ENCODE measurements at regions not wholly inside any gene's neighbourhood (a gene's known extent, or its start where the extent isn't known, plus 50 kb on each side); places are given as distances from the start of the nearest gene placed in this dataset.

GRCh38 chr10:14382531-14382930, 51.8 kb upstream of the FRMD4A start:
- peak overlapping the region; percentile 1; the same call in 1 of the 2 replicates for H4K91ac ChIP-seq (ENCODE audit: insufficient read depth, low read depth, low read length)
- no peaks in the 10 kb centered on the region for H3K79me1 ChIP-seq (ENCODE audit: low read depth in 1 of 2, low read length in 2 of 2)
- peaks cover 14% of the 10 kb centered on the region; the same call in 1 of the 2 replicates for H3K4me1 ChIP-seq (ENCODE audit: control insufficient read depth, insufficient read depth, low read length)
- BruUV-seq (replicated peaks): no TSS peak
- H3K9me3 ChIP-seq (ENCODE audit: control insufficient read depth, insufficient read depth, low read length): no peaks in the 10 kb centered on the region
- peak overlapping the region; percentile 38 for H2BK120ac ChIP-seq (ENCODE audit: low read depth, low read length)
- H3K4me3 ChIP-seq (ENCODE audit: insufficient read depth, low read depth, low read length): no peak overlapping the region
- H3K27ac ChIP-seq (ENCODE audit: insufficient read depth, low read length): no peak overlapping the region
- ChIA-PET POLR2A (ENCODE audit: unreplicated experiment) (no interaction called here), CTCF (interaction anchor here (0.6 to 1.3 kb wide), 2 partner anchors 14 to 80 kb away, joined by 3 read pairs; no protein-coding TSS in a partner anchor)
- H2BK5ac ChIP-seq (ENCODE audit: low read depth, low read length, poor library complexity, severe bottlenecking): peak overlapping the region; percentile 8
- peaks cover 1% of the 10 kb centered on the region; the same call in 1 of the 2 replicates for H3K27me3 ChIP-seq (ENCODE audit: control insufficient read depth, insufficient read depth, low read length)
- H4K5ac ChIP-seq (ENCODE audit: low read depth, low read length): peak overlapping the region; percentile 8; the same call in 1 of the 2 replicates
- in situ Hi-C loops (cut with MboI; ENCODE audit: low sequenced_read_pairs) (no loop called here), dilution Hi-C loops (cut with HindIII; ENCODE audit: low sequenced_read_pairs, unreplicated experiment) (no loop called here), intact Hi-C loops (cut with micrococcal nuclease) (no loop called here)
- peak overlapping the region in 1 of 2 experiments; percentile 20; a peak in 1 of 4 replicates for H4K8ac ChIP-seq (ENCODE audit: low read depth in 2 of 2, low read length in 2 of 2)
- no peak for TF ChIP-seq MAFK (IDR thresholded peaks at IDR 0.05; ENCODE audit: low read depth, low read length)
- TF ChIP-seq POLR2A (IDR thresholded peaks at IDR 0.05; ENCODE audit: low read depth, low read length): no peak
- TF ChIP-seq ELK1 (IDR thresholded peaks at IDR 0.05; ENCODE audit: borderline replicate concordance, low read depth, low read length): no peak
- TF ChIP-seq CEBPB (IDR thresholded peaks at IDR 0.05; ENCODE audit: low read depth, low read length): no peak
- no peak for TF ChIP-seq CTCF (conservative IDR thresholded peaks at IDR 0.05; ENCODE audit: low read depth, low read length)
- TF ChIP-seq CHD1 (IDR thresholded peaks at IDR 0.05; ENCODE audit: low read depth, low read length): no peak
- no peak for TF ChIP-seq FOS (IDR thresholded peaks at IDR 0.05; ENCODE audit: low read depth, low read length)
- TF ChIP-seq MXI1 (IDR thresholded peaks at IDR 0.05; ENCODE audit: borderline replicate concordance, low read depth, low read length): no peak
- TF ChIP-seq USF2 (IDR thresholded peaks at IDR 0.05; ENCODE audit: low read depth, low read length): no peak
- TF ChIP-seq BHLHE40 (IDR thresholded peaks at IDR 0.05; ENCODE audit: low read depth, low read length): no peak
- no peak for TF ChIP-seq NFE2L2 (IDR thresholded peaks at IDR 0.05; ENCODE audit: low read depth, low read length)
- no peak for TF ChIP-seq RFX5 (IDR thresholded peaks at IDR 0.05; ENCODE audit: low read depth, low read length)
- H3K56ac ChIP-seq (ENCODE audit: extremely low read depth, insufficient read depth, low read length): no peak overlapping the region
- no peaks in the 10 kb centered on the region for H3K36me3 ChIP-seq (ENCODE audit: control insufficient read depth, insufficient read depth, low read length)
- H2BK20ac ChIP-seq (ENCODE audit: low read depth, low read length): peak overlapping the region; percentile 3; the same call in 1 of the 2 replicates
- peak overlapping the region; percentile 14; the same call in 1 of the 2 replicates for H3K18ac ChIP-seq (ENCODE audit: low read depth, low read length)
- no peak overlapping the region for H3K9ac ChIP-seq (ENCODE audit: low read depth, low read length)
- H3K4ac ChIP-seq (ENCODE audit: low read depth, low read length): peak overlapping the region; percentile 1; the same call in 1 of the 2 replicates
- no peak overlapping the region for H2AFZ ChIP-seq (replicated peaks; ENCODE audit: low read length, poor library complexity)
- ATAC-seq (ENCODE audit: low read depth) (no peak; the same call in 1 of the 2 replicates), DNase-seq (no peak)
- H4K20me1 ChIP-seq (ENCODE audit: insufficient read depth, low read length): no peaks in the 10 kb centered on the region
- peaks cover 11% of the 10 kb centered on the region; the same call in 1 of the 2 replicates for H3K9me1 ChIP-seq (ENCODE audit: insufficient read depth, low read length)
- H3K23ac ChIP-seq (ENCODE audit: low read depth, low read length): no peak overlapping the region
- peak overlapping the region; percentile 60; the same call in 1 of the 2 replicates for H2AK5ac ChIP-seq (ENCODE audit: low read depth, low read length)
- no peak overlapping the region for H2AK9ac ChIP-seq (replicated peaks; ENCODE audit: low read depth, low read length, poor library complexity)
- H3K14ac ChIP-seq (replicated peaks; ENCODE audit: low read depth, low read length): no peak overlapping the region; the same call in 1 of the 2 replicates
- H2BK15ac ChIP-seq (ENCODE audit: low read depth, low read length): 0 out of 3 replicates have a peak overlapping the region, but pooled peaks have one; percentile 1
- WGBS, 2 experiments (ENCODE audit: extremely low coverage in 2 of 2, insufficient read length in 1 of 2): 100% methylated on average over 1 of the region's 2 CpGs; no CpG with 5 or more reads in 1 of the 2 experiments
- no peak overlapping the region for H3K4me2 ChIP-seq (ENCODE audit: low read depth, low read length)

Measured in IMR-90 (cell line).